ENCODE measurements at regions not wholly inside any gene's neighbourhood (a gene's known extent, or its start where the extent isn't known, plus 50 kb on each side); places are given as distances from the start of the nearest gene placed in this dataset.

DNA sequence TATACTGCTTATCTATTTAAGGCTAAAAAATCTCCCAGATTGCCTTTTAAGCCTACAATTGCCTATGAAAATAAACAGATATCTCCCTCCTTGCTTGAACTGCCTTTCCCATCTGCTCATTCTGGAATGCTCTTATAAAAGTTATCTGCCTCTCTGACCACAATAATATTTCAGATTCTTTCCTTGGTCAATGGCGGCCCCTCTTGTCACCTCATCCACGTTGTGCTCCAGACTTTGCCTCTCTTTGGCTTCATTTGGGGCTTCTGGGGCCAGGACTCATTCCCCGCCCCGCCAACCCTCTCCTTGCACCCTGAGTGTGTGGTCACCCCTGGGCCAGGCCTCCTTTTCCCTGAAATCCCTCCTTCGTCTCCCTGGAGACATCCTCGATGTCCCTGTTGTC is 110.0 kb upstream of the RPS23 start:
- Histone ChIP-seq H3K9me3 (no peaks in the 10 kb centered on the region), H3K4me1 (no peaks in the 10 kb centered on the region), H3K27me3 (no peaks in the 10 kb centered on the region), H3K4me3 (no peak overlapping the region), H3K36me3 (no peaks in the 10 kb centered on the region), H3K27ac (no peak overlapping the region)
- WGBS, 2 donors (ENCODE audit: low coverage in 1 of 2): 76 to 78% methylated on average over 6 of the region's 6 CpGs
- in situ Hi-C loops (cut with MboI; ENCODE audit: low pct_ligation_motif_present in 1 of 4, low pct_unique_long_range_greater_than_20kb in 1 of 4, low sequenced_read_pairs in 3 of 4): no loop called here
- TF ChIP-seq EP300 (IDR thresholded peaks at IDR 0.05; ENCODE audit: low read depth): no peak
- TF ChIP-seq, protein P1, sequence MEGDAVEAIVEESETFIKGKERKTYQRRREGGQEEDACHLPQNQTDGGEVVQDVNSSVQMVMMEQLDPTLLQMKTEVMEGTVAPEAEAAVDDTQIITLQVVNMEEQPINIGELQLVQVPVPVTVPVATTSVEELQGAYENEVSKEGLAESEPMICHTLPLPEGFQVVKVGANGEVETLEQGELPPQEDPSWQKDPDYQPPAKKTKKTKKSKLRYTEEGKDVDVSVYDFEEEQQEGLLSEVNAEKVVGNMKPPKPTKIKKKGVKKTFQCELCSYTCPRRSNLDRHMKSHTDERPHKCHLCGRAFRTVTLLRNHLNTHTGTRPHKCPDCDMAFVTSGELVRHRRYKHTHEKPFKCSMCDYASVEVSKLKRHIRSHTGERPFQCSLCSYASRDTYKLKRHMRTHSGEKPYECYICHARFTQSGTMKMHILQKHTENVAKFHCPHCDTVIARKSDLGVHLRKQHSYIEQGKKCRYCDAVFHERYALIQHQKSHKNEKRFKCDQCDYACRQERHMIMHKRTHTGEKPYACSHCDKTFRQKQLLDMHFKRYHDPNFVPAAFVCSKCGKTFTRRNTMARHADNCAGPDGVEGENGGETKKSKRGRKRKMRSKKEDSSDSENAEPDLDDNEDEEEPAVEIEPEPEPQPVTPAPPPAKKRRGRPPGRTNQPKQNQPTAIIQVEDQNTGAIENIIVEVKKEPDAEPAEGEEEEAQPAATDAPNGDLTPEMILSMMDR (IDR thresholded peaks at IDR 0.05): no peak
- TF ChIP-seq POLR2A (IDR thresholded peaks at IDR 0.05): no peak
- TF ChIP-seq POLR2AphosphoS5 (IDR thresholded peaks at IDR 0.05): no peak
- intact Hi-C loops (cut with DNase I; ENCODE audit: low total_unique reads): no loop called here
- DNase-seq: no peak

DNA sequence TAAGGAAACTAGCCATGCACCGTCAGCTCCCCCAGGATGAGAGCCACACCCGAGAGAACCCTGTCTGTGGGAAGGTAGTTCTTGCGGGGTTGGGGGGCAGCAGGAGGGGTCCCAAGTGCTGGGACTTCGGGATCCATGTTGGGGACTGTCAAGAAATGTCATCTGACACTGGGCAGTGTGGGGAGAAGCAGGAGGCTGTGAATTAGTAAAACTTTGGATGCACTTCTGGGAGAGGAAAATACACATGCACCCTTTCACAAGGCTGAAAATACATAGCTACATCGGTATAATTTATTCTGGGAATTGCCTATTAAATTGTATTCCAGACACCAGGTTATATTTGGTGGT is 109.6 kb upstream of the RPS23 start:
- in situ Hi-C loops (cut with MboI; ENCODE audit: low pct_ligation_motif_present in 1 of 4, low pct_unique_long_range_greater_than_20kb in 1 of 4, low sequenced_read_pairs in 3 of 4) (no loop called here), intact Hi-C loops (cut with DNase I; ENCODE audit: low total_unique reads) (no loop called here)
- no peaks in the 10 kb centered on the region for H3K27me3 ChIP-seq
- H3K4me3 ChIP-seq: no peak overlapping the region
- no peaks in the 10 kb centered on the region for H3K36me3 ChIP-seq
- H3K27ac ChIP-seq: no peak overlapping the region
- no peak for DNase-seq
- no peaks in the 10 kb centered on the region for H3K4me1 ChIP-seq
- no peaks in the 10 kb centered on the region for H3K9me3 ChIP-seq
- TF ChIP-seq POLR2AphosphoS5 (IDR thresholded peaks at IDR 0.05) (no peak), POLR2A (IDR thresholded peaks at IDR 0.05) (no peak)
- 5 to 45% methylated on average over 2 to 5 of the region's 5 CpGs for WGBS, 2 donors (ENCODE audit: low coverage in 1 of 2)

DNA sequence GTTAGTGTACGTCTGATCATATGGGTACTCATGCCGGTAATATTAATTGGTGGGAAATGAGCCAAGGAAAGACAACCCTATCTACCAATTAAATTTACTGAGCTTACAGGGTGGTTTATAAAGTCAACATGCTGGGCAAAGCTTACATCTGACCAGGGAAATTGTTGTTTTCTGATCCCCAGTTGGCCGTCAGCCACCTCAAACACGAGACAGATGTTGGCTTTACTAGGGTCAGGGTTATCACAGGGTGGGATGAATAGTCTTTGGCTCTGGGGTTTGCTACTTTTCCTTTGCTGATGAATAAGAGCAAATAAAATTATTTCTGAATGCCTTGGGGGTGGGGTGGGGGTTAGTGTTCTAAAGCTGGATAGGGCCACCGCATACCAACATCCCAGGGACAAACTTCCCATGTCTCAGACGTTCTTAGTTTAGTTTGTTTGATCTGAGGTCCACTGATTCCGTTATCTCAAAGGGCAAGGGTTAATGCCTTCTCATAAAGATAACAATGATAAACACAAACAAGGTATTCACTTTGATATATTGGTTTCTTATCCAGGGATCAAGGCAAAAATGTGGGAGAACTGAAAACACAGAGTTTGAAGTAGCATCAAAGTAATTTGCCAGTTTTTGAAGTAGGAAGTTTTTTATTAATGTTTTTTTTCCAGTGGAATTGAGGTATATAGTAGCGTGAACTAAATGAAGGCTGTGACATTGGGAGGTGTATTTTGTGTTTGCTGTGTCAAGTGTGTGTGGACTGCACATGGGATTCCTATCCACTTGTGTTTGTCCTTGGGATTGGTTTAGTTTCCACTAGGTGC is 109.1 kb upstream of the RPS23 start:
- TF ChIP-seq EP300 (IDR thresholded peaks at IDR 0.05; ENCODE audit: low read depth) (no peak), POLR2A (IDR thresholded peaks at IDR 0.05) (no peak), POLR2AphosphoS5 (IDR thresholded peaks at IDR 0.05) (no peak)
- TF ChIP-seq, protein P1 (IDR thresholded peaks at IDR 0.05): no peak
- Histone ChIP-seq H3K36me3 (no peaks in the 10 kb centered on the region), H3K27ac (no peak overlapping the region), H3K4me1 (no peaks in the 10 kb centered on the region), H3K4me3 (no peak overlapping the region), H3K27me3 (no peaks in the 10 kb centered on the region), H3K9me3 (no peaks in the 10 kb centered on the region)
- intact Hi-C loops (cut with DNase I; ENCODE audit: low total_unique reads): no loop called here
- DNase-seq: no peak
- in situ Hi-C loops (cut with MboI; ENCODE audit: low pct_ligation_motif_present in 1 of 4, low pct_unique_long_range_greater_than_20kb in 1 of 4, low sequenced_read_pairs in 3 of 4): no loop called here
- WGBS, 2 donors (ENCODE audit: low coverage in 1 of 2): 50 to 68% methylated on average over 6 to 8 of the region's 8 CpGs

DNA sequence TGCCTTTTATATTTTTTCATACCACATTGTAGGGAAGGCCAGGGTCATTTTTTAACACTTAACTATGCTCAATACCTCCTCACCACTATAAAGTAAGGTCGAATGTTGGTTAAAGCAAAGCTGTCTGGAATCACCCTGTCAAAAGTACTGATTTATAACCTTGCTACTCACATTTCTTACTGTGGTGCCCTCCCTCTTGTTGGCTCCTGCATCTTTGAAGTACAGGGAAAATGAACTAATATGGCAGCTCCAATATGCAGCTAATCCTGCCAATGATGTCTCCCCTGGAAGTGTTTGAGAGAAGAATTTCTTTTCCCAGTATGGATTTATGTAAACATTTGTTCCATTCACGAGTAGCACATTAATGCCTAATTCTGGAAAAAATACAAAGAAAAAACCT is 108.4 kb upstream of the RPS23 start:
- Histone ChIP-seq H3K27me3 (no peaks in the 10 kb centered on the region), H3K4me1 (no peaks in the 10 kb centered on the region), H3K36me3 (no peaks in the 10 kb centered on the region), H3K9me3 (no peaks in the 10 kb centered on the region), H3K4me3 (no peak overlapping the region), H3K27ac (no peak overlapping the region)
- TF ChIP-seq EP300 (IDR thresholded peaks at IDR 0.05; ENCODE audit: low read depth) (no peak), POLR2A (IDR thresholded peaks at IDR 0.05) (no peak), POLR2AphosphoS5 (IDR thresholded peaks at IDR 0.05) (no peak)
- TF ChIP-seq, protein P1 (IDR thresholded peaks at IDR 0.05): no peak
- intact Hi-C loops (cut with DNase I; ENCODE audit: low total_unique reads): no loop called here
- WGBS, 2 donors (ENCODE audit: low coverage in 1 of 2): 41 to 43% methylated on average over 2 of the region's 2 CpGs
- in situ Hi-C loops (cut with MboI; ENCODE audit: low pct_ligation_motif_present in 1 of 4, low pct_unique_long_range_greater_than_20kb in 1 of 4, low sequenced_read_pairs in 3 of 4): no loop called here
- no peak for DNase-seq

Data from transverse colon (tissue), 4 donors.